Lower leg skin (tissue), 4 donors: ENCODE measurements at regions not wholly inside any gene's neighbourhood (a gene's known extent, or its start where the extent isn't known, plus 50 kb on each side); places are given as distances from the start of the nearest gene placed in this dataset.

ENCODE experiments used
- DNase-seq, 2 donors: peaks; one replicate each; pipeline ENCODE4 v3.0.0-alpha.2; 2019; ENCODE audit warnings: low spot score in 2 of 2
- H3K4me3 ChIP-seq: fragments of 200-600 bp; sonication (generic); 2 replicates; pipeline ENCODE4 v1.5.1; 2017; ENCODE audit warnings: mild to moderate bottlenecking, low read depth; ENCODE audit not compliant: poor library complexity, severe bottlenecking
- CTCF ChIP-seq, 3 donors: fragments of 450-650 bp; IDR thresholded peaks; one replicate each; pipeline ENCODE4 v1.5.1; 2016; ENCODE audit warnings: antibody characterized with exemption in 3 of 3, mild to moderate bottlenecking in 3 of 3, moderate library complexity in 2 of 3
- POLR2A ChIP-seq, 2 donors: fragments of 450-650 bp; IDR thresholded peaks; one replicate each; pipeline ENCODE4 v1.6.1; 2016 to 2017; ENCODE audit warnings: antibody characterized with exemption in 2 of 2, mild to moderate bottlenecking in 1 of 2, moderate library complexity in 1 of 2
- WGBS, 2 donors: methylation state at CpG; one replicate each; pipeline ENCODE4 v1.1.5; 2018; 5-methylcytosine and 5-hydroxymethylcytosine counted together
- intact Hi-C: fragments of 100-400 bp; cut with DNase I; formaldehyde crosslinking; loops from one replicate; pipeline ENCODE4 v1.15.0; 2023; ENCODE audit warnings: low total_unique reads

GRCh38 chr17:77451894-77452852 is 311.4 kb downstream of the SEC14L1 start:
- intact Hi-C loops, result no loop called here
- DNase-seq, result peak in 1 of 2 donors; percentile 95

GRCh38 chr17:77453613-77454241 is 313.0 kb downstream of the SEC14L1 start:
- intact Hi-C loops, result no loop called here
- TF ChIP-seq CTCF (IDR thresholded peaks at IDR 0.05) (no peak), POLR2A (IDR thresholded peaks at IDR 0.05) (no peak)
- 43 to 48% methylated on average over 15 of the region's 15 CpGs for WGBS, 2 donors
- DNase-seq, result no peak
- H3K4me3 ChIP-seq, result no peak overlapping the region

More at GRCh38 chr17:77451894-77452852, 311.4 kb downstream of the SEC14L1 start:
- no peak for TF ChIP-seq POLR2A (IDR thresholded peaks at IDR 0.05)
- no peak for TF ChIP-seq CTCF (IDR thresholded peaks at IDR 0.05)
- H3K4me3 ChIP-seq, result peak overlapping the region; percentile 14
- 5 to 8% methylated on average over 29 to 30 of the region's 30 CpGs for WGBS, 2 donors

- DNase-seq, result no peak
- WGBS, 2 donors, result 32 to 49% methylated on average over 27 to 30 of the region's 31 CpGs
- H3K4me3 ChIP-seq, result no peak overlapping the region
Observed at GRCh38 chr17:77454242-77455095, 313.7 kb downstream of the SEC14L1 start.

GRCh38 chr17:77455111-77455890 is 314.5 kb downstream of the SEC14L1 start:
- TF ChIP-seq CTCF (IDR thresholded peaks at IDR 0.05) (no peak), POLR2A (IDR thresholded peaks at IDR 0.05) (no peak)
- DNase-seq, result no peak
- intact Hi-C loops, result no loop called here
- H3K4me3 ChIP-seq, result no peak overlapping the region
- WGBS, 2 donors, result 72 to 76% methylated on average over 20 to 25 of the region's 25 CpGs

More at GRCh38 chr17:77454242-77455095, 313.7 kb downstream of the SEC14L1 start:
- intact Hi-C loops, result no loop called here
- TF ChIP-seq POLR2A (IDR thresholded peaks at IDR 0.05) (no peak), CTCF (IDR thresholded peaks at IDR 0.05) (no peak)

GRCh38 chr17:77455891-77456260 is 315.1 kb downstream of the SEC14L1 start:
- no peak overlapping the region for H3K4me3 ChIP-seq
- 73 to 84% methylated on average over 16 of the region's 16 CpGs for WGBS, 2 donors
- no peak for TF ChIP-seq POLR2A (IDR thresholded peaks at IDR 0.05)
- TF ChIP-seq CTCF (IDR thresholded peaks at IDR 0.05), result no peak
- DNase-seq, result no peak
- intact Hi-C loops, result no loop called here
